GM21737 (cell line): ENCODE measurements at regions not wholly inside any gene's neighbourhood (a gene's known extent, or its start where the extent isn't known, plus 50 kb on each side); places are given as distances from the start of the nearest gene placed in this dataset.

ENCODE experiments used
- ATAC-seq: cut with Tn5 transposase; IDR thresholded peaks from one replicate; pipeline ENCODE4 v1.9.1; 2021; ENCODE audit warnings: mild to moderate bottlenecking, moderate library complexity; ENCODE audit not compliant: unreplicated experiment

GRCh38 chr11:109739379-109739778, 317.4 kb downstream of the C11orf87 start:
- no peak for ATAC-seq

- ATAC-seq: no peak
These were observed 324.1 kb downstream of the C11orf87 start for GRCh38 chr11:109745996-109746625.

- ATAC-seq: no peak
These were observed 325.8 kb downstream of the C11orf87 start for GRCh38 chr11:109747839-109748238.

GRCh38 chr11:109749476-109749875, 327.5 kb downstream of the C11orf87 start:
- ATAC-seq: no peak

- ATAC-seq: no peak
These were observed 329.0 kb downstream of the C11orf87 start for GRCh38 chr11:109750964-109751363.

GRCh38 chr11:109752212-109752825, 330.3 kb downstream of the C11orf87 start:
- no peak for ATAC-seq

GRCh38 chr11:109756521-109756920, 334.5 kb downstream of the C11orf87 start:
- ATAC-seq: no peak

GRCh38 chr11:109756951-109757350, 335.0 kb downstream of the C11orf87 start:
- no peak for ATAC-seq

GRCh38 chr11:109762546-109762945, 330.6 kb upstream of the ZC3H12C start:
- no peak for ATAC-seq

- no peak for ATAC-seq
These were observed 327.4 kb upstream of the ZC3H12C start for GRCh38 chr11:109765709-109766311.

- ATAC-seq: no peak
These were observed 323.3 kb upstream of the ZC3H12C start for GRCh38 chr11:109769858-109770257.

GRCh38 chr11:109770323-109770722, 322.9 kb upstream of the ZC3H12C start:
- ATAC-seq: no peak

- no peak for ATAC-seq
These were observed 320.3 kb upstream of the ZC3H12C start for GRCh38 chr11:109772892-109773291.

- ATAC-seq: no peak
These were observed 317.5 kb upstream of the ZC3H12C start for GRCh38 chr11:109775686-109776085.

GRCh38 chr11:109783014-109783413, 310.2 kb upstream of the ZC3H12C start:
- no peak for ATAC-seq

GRCh38 chr11:109783840-109784239, 309.4 kb upstream of the ZC3H12C start:
- ATAC-seq: peak; percentile 98

GRCh38 chr11:109784536-109784935, 308.7 kb upstream of the ZC3H12C start:
- no peak for ATAC-seq

- ATAC-seq: no peak
These were observed 308.0 kb upstream of the ZC3H12C start for GRCh38 chr11:109785198-109785597.

GRCh38 chr11:109785714-109786113, 307.5 kb upstream of the ZC3H12C start:
- no peak for ATAC-seq

GRCh38 chr11:109788948-109789490, 304.2 kb upstream of the ZC3H12C start:
- no peak for ATAC-seq

- ATAC-seq: no peak
These were observed 303.3 kb upstream of the ZC3H12C start for GRCh38 chr11:109789901-109790300.

GRCh38 chr11:109791337-109791736, 301.9 kb upstream of the ZC3H12C start:
- no peak for ATAC-seq
